HG03439 (cell line): ENCODE measurements at regions not wholly inside any gene's neighbourhood (a gene's known extent, or its start where the extent isn't known, plus 50 kb on each side); places are given as distances from the start of the nearest gene placed in this dataset.
"Not testable (repeated sequence)": the region's sequence is repeated elsewhere in the genome, so short reads cannot be mapped to it uniquely, and the experiment has no call there.

Experiments used
- ATAC-seq: cut with Tn5 transposase; IDR thresholded peaks from one replicate; pipeline ENCODE4 v1.9.1; 2021; ENCODE audit warnings: mild to moderate bottlenecking, moderate library complexity; ENCODE audit not compliant: unreplicated experiment

- no peak for ATAC-seq
Observed at GRCh38 chr2:160721089-160722040, 227.8 kb upstream of the RBMS1 start.

GRCh38 chr2:160726046-160726445 lies 232.4 kb upstream of the RBMS1 start:
- no peak for ATAC-seq

- ATAC-seq, result no peak
Observed at GRCh38 chr2:160730296-160730995, 236.8 kb upstream of the RBMS1 start.

- ATAC-seq, result no peak
Observed at GRCh38 chr2:160731415-160731814, 237.8 kb upstream of the RBMS1 start.

GRCh38 chr2:160731856-160732255 lies 238.2 kb upstream of the RBMS1 start:
- ATAC-seq, result no peak

GRCh38 chr2:160735696-160736095 lies 242.1 kb upstream of the RBMS1 start:
- ATAC-seq, result no peak

- no peak for ATAC-seq
Observed at GRCh38 chr2:160736148-160737028, 242.8 kb upstream of the RBMS1 start.

- no peak for ATAC-seq
Observed at GRCh38 chr2:160737247-160737646, 243.6 kb upstream of the RBMS1 start.

GRCh38 chr2:160741271-160741670 lies 247.7 kb upstream of the RBMS1 start:
- ATAC-seq, result no peak

GRCh38 chr2:160741815-160742214 lies 248.2 kb upstream of the RBMS1 start:
- ATAC-seq, result no peak

GRCh38 chr2:160742667-160743066 lies 249.1 kb upstream of the RBMS1 start:
- ATAC-seq, result no peak

GRCh38 chr2:160747501-160748170 lies 254.0 kb upstream of the RBMS1 start:
- no peak for ATAC-seq

GRCh38 chr2:160751021-160751420 lies 257.4 kb upstream of the RBMS1 start:
- ATAC-seq, result no peak

GRCh38 chr2:160752475-160753330 lies 259.1 kb upstream of the RBMS1 start:
- no peak for ATAC-seq

GRCh38 chr2:160753331-160753654 lies 259.7 kb upstream of the RBMS1 start:
- no peak for ATAC-seq

- ATAC-seq, result no peak
Observed at GRCh38 chr2:160753960-160754359, 260.4 kb upstream of the RBMS1 start.

GRCh38 chr2:160756481-160756880 lies 262.9 kb upstream of the RBMS1 start:
- ATAC-seq, result no peak

GRCh38 chr2:160762493-160763128 lies 269.0 kb upstream of the RBMS1 start:
- not testable (repeated sequence) for ATAC-seq

GRCh38 chr2:160783474-160783873 lies 289.9 kb upstream of the RBMS1 start:
- ATAC-seq, result no peak
